Activated T-helper 1 cell treated with anti-CD3 and anti-CD28 coated beads, Interleukin-12 subunit alpha, Interleukin-12 subunit beta, Interleukin-2, Interleukin-4 antibody, amounts not matched to agents 30 ng/mL and 10 ng/mL and 1 ng/mL, durations not matched to agents 14 hours and 24 hours and 36 hours (primary cell): ENCODE measurements at regions not wholly inside any gene's neighbourhood (a gene's known extent, or its start where the extent isn't known, plus 50 kb on each side); places are given as distances from the start of the nearest gene placed in this dataset.
A peak's percentile ranks its signal among the peaks of the same experiment; 100 is the strongest.

Source experiments
- DNase-seq: peaks from one replicate; pipeline ENCODE4 v3.0.0; 2021; ENCODE audit warnings: low spot score
- H3K27ac Mint-ChIP-seq: one replicate; pipeline ENCODE4 v1.8.0; 2021; ENCODE audit warnings: mild to moderate bottlenecking, mixed read lengths
- H3K27me3 Mint-ChIP-seq: one replicate; pipeline ENCODE4 v1.8.0; 2022; ENCODE audit warnings: mild to moderate bottlenecking, moderate library complexity, mixed read lengths; ENCODE audit not compliant: insufficient read depth
- H3K36me3 Mint-ChIP-seq: one replicate; pipeline ENCODE4 v1.8.0; 2021; ENCODE audit warnings: low read depth, mixed read lengths
- H3K4me1 Mint-ChIP-seq: one replicate; pipeline ENCODE4 v1.8.0; 2021; ENCODE audit warnings: low read depth, mixed read lengths
- H3K4me3 Mint-ChIP-seq: one replicate; pipeline ENCODE4 v1.8.0; 2021; ENCODE audit warnings: mild to moderate bottlenecking, moderate library complexity, mixed read lengths
- H3K9me3 Mint-ChIP-seq: one replicate; pipeline ENCODE4 v1.8.0; 2021; ENCODE audit warnings: mixed read lengths
- intact Hi-C: fragments of 100-400 bp; cut with micrococcal nuclease; formaldehyde crosslinking; loops from one replicate; pipeline ENCODE4 v1.15.1; 2024

GRCh38 chr9:100674419-100675122 is 96.7 kb downstream of the CAVIN4 start:
- Mint-ChIP-seq H3K36me3 (no peaks in the 10 kb centered on the region), H3K4me1 (no peaks in the 10 kb centered on the region), H3K27ac (no peak overlapping the region), H3K4me3 (no peak overlapping the region), H3K9me3 (no peaks in the 10 kb centered on the region), H3K27me3 (peaks cover 4% of the 10 kb centered on the region)
- DNase-seq: no peak
- intact Hi-C loops: no loop called here

- Mint-ChIP-seq H3K4me1 (no peaks in the 10 kb centered on the region), H3K36me3 (no peaks in the 10 kb centered on the region), H3K4me3 (no peak overlapping the region), H3K27ac (no peak overlapping the region), H3K9me3 (no peaks in the 10 kb centered on the region), H3K27me3 (no peaks in the 10 kb centered on the region)
- intact Hi-C loops: no loop called here
- no peak for DNase-seq
Measured at GRCh38 chr9:100679834-100680233, 102.0 kb downstream of the CAVIN4 start.

GRCh38 chr9:100686420-100686819 is 108.5 kb downstream of the CAVIN4 start:
- H3K27me3 Mint-ChIP-seq: no peaks in the 10 kb centered on the region
- no peak overlapping the region for H3K4me3 Mint-ChIP-seq
- no peak for DNase-seq
- intact Hi-C loops: no loop called here
- H3K27ac Mint-ChIP-seq: no peak overlapping the region
- H3K9me3 Mint-ChIP-seq: no peaks in the 10 kb centered on the region
- no peaks in the 10 kb centered on the region for H3K36me3 Mint-ChIP-seq
- no peaks in the 10 kb centered on the region for H3K4me1 Mint-ChIP-seq

- H3K27ac Mint-ChIP-seq: no peak overlapping the region
- no peaks in the 10 kb centered on the region for H3K4me1 Mint-ChIP-seq
- intact Hi-C loops: no loop called here
- no peaks in the 10 kb centered on the region for H3K36me3 Mint-ChIP-seq
- no peak overlapping the region for H3K4me3 Mint-ChIP-seq
- H3K9me3 Mint-ChIP-seq: no peaks in the 10 kb centered on the region
- H3K27me3 Mint-ChIP-seq: no peaks in the 10 kb centered on the region
- no peak for DNase-seq
Measured at GRCh38 chr9:100689635-100690034, 111.8 kb downstream of the CAVIN4 start.

GRCh38 chr9:100690438-100690837 is 112.6 kb downstream of the CAVIN4 start:
- intact Hi-C loops: no loop called here

GRCh38 chr9:100697339-100697738 is 119.5 kb downstream of the CAVIN4 start:
- DNase-seq: no peak
- Mint-ChIP-seq H3K36me3 (no peaks in the 10 kb centered on the region), H3K4me3 (no peak overlapping the region), H3K9me3 (no peaks in the 10 kb centered on the region), H3K4me1 (no peaks in the 10 kb centered on the region), H3K27ac (no peak overlapping the region), H3K27me3 (no peaks in the 10 kb centered on the region)
- intact Hi-C loops: no loop called here

More at GRCh38 chr9:100690438-100690837, 112.6 kb downstream of the CAVIN4 start:
- Mint-ChIP-seq H3K4me1 (no peaks in the 10 kb centered on the region), H3K4me3 (no peak overlapping the region), H3K27me3 (no peaks in the 10 kb centered on the region), H3K9me3 (no peaks in the 10 kb centered on the region), H3K36me3 (no peaks in the 10 kb centered on the region), H3K27ac (no peak overlapping the region)
- no peak for DNase-seq

- Mint-ChIP-seq H3K27ac (no peak overlapping the region), H3K27me3 (no peaks in the 10 kb centered on the region), H3K4me3 (no peak overlapping the region), H3K9me3 (no peaks in the 10 kb centered on the region), H3K4me1 (no peaks in the 10 kb centered on the region), H3K36me3 (no peaks in the 10 kb centered on the region)
- intact Hi-C loops: no loop called here
- DNase-seq: no peak
Measured at GRCh38 chr9:100698945-100699344, 121.1 kb downstream of the CAVIN4 start.

GRCh38 chr9:100699668-100700067 is 121.8 kb downstream of the CAVIN4 start:
- Mint-ChIP-seq H3K36me3 (no peaks in the 10 kb centered on the region), H3K27me3 (no peaks in the 10 kb centered on the region), H3K4me3 (no peak overlapping the region), H3K9me3 (no peaks in the 10 kb centered on the region), H3K4me1 (no peaks in the 10 kb centered on the region), H3K27ac (no peak overlapping the region)
- intact Hi-C loops: no loop called here
- no peak for DNase-seq

GRCh38 chr9:100700689-100701318 is 122.9 kb downstream of the CAVIN4 start:
- no peaks in the 10 kb centered on the region for H3K36me3 Mint-ChIP-seq
- no peaks in the 10 kb centered on the region for H3K27me3 Mint-ChIP-seq
- intact Hi-C loops: no loop called here
- no peak overlapping the region for H3K27ac Mint-ChIP-seq
- H3K9me3 Mint-ChIP-seq: no peaks in the 10 kb centered on the region
- no peaks in the 10 kb centered on the region for H3K4me1 Mint-ChIP-seq
- DNase-seq: no peak
- H3K4me3 Mint-ChIP-seq: no peak overlapping the region

- Mint-ChIP-seq H3K9me3 (peaks cover 4% of the 10 kb centered on the region), H3K4me1 (no peaks in the 10 kb centered on the region), H3K27ac (no peak overlapping the region), H3K4me3 (no peak overlapping the region), H3K27me3 (no peaks in the 10 kb centered on the region), H3K36me3 (no peaks in the 10 kb centered on the region)
- intact Hi-C loops: loop anchor here (1.0 to 2.0 kb wide), 2 partner anchors 597 to 816 kb away; no protein-coding TSS in a partner anchor
- peak; percentile 12 for DNase-seq
Measured at GRCh38 chr9:100714372-100715099, 136.7 kb downstream of the CAVIN4 start.

GRCh38 chr9:100715100-100715380 is 137.2 kb downstream of the CAVIN4 start:
- Mint-ChIP-seq H3K4me1 (no peaks in the 10 kb centered on the region), H3K36me3 (no peaks in the 10 kb centered on the region), H3K27ac (no peak overlapping the region), H3K9me3 (peaks cover 4% of the 10 kb centered on the region), H3K4me3 (no peak overlapping the region), H3K27me3 (no peaks in the 10 kb centered on the region)
- DNase-seq: no peak
- intact Hi-C loops: loop anchor here (2.0 kb wide), 1 partner anchor 816 kb away; no protein-coding TSS in a partner anchor

- Mint-ChIP-seq H3K4me3 (no peak overlapping the region), H3K4me1 (no peaks in the 10 kb centered on the region), H3K27me3 (no peaks in the 10 kb centered on the region), H3K9me3 (no peaks in the 10 kb centered on the region), H3K27ac (no peak overlapping the region), H3K36me3 (no peaks in the 10 kb centered on the region)
- no peak for DNase-seq
- intact Hi-C loops: no loop called here
Measured at GRCh38 chr9:100718717-100719116, 140.8 kb downstream of the CAVIN4 start.

GRCh38 chr9:100720922-100721321 is 143.0 kb downstream of the CAVIN4 start:
- Mint-ChIP-seq H3K27me3 (no peaks in the 10 kb centered on the region), H3K27ac (no peak overlapping the region), H3K36me3 (no peaks in the 10 kb centered on the region), H3K4me3 (no peak overlapping the region), H3K9me3 (no peaks in the 10 kb centered on the region), H3K4me1 (no peaks in the 10 kb centered on the region)
- intact Hi-C loops: no loop called here
- DNase-seq: no peak
